Right renal pelvis (tissue), 4 donors: ENCODE measurements at regions not wholly inside any gene's neighbourhood (a gene's known extent, or its start where the extent isn't known, plus 50 kb on each side); places are given as distances from the start of the nearest gene placed in this dataset.

Source experiments
- DNase-seq, 4 donors: peaks; one replicate each; pipeline ENCODE4 v3.0.0-alpha.2; 2013; ENCODE audit warnings: low read depth in 4 of 4, low spot score in 3 of 4, missing footprints in 1 of 4

GRCh38 chr22:49592780-49593501 lies 234.7 kb downstream of the BRD1 start:
- no peak for DNase-seq

- no peak for DNase-seq
These were observed 236.7 kb downstream of the BRD1 start for GRCh38 chr22:49590851-49591445.

GRCh38 chr22:49590381-49590780 lies 237.3 kb downstream of the BRD1 start:
- DNase-seq: no peak

GRCh38 chr22:49589811-49590210 lies 237.9 kb downstream of the BRD1 start:
- no peak for DNase-seq

- no peak for DNase-seq
These were observed 238.4 kb downstream of the BRD1 start for GRCh38 chr22:49589301-49589700.

GRCh38 chr22:49588739-49589138 lies 238.9 kb downstream of the BRD1 start:
- DNase-seq: no peak

- no peak for DNase-seq
These were observed 239.7 kb downstream of the BRD1 start for GRCh38 chr22:49587987-49588386.

- no peak for DNase-seq
These were observed 240.3 kb downstream of the BRD1 start for GRCh38 chr22:49587421-49587820.

- DNase-seq: no peak
These were observed 240.8 kb downstream of the BRD1 start for GRCh38 chr22:49586873-49587272.

- no peak for DNase-seq
These were observed 241.4 kb downstream of the BRD1 start for GRCh38 chr22:49586244-49586748.

GRCh38 chr22:49585461-49586243 lies 242.0 kb downstream of the BRD1 start:
- no peak for DNase-seq

- no peak for DNase-seq
These were observed 243.7 kb downstream of the BRD1 start for GRCh38 chr22:49583886-49584505.

- no peak for DNase-seq
These were observed 244.3 kb downstream of the BRD1 start for GRCh38 chr22:49583341-49583740.

GRCh38 chr22:49582678-49583077 lies 245.0 kb downstream of the BRD1 start:
- no peak for DNase-seq

- no peak for DNase-seq
These were observed 245.5 kb downstream of the BRD1 start for GRCh38 chr22:49582181-49582580.

GRCh38 chr22:49580024-49580423 lies 247.6 kb downstream of the BRD1 start:
- DNase-seq: no peak

- no peak for DNase-seq
These were observed 250.3 kb downstream of the BRD1 start for GRCh38 chr22:49577168-49578060.

GRCh38 chr22:49576241-49577141 lies 251.2 kb downstream of the BRD1 start:
- DNase-seq: no peak

- no peak for DNase-seq
These were observed 252.0 kb downstream of the BRD1 start for GRCh38 chr22:49575703-49576081.
